Epithelial cell of prostate (primary cell): ENCODE measurements at regions not wholly inside any gene's neighbourhood (a gene's known extent, or its start where the extent isn't known, plus 50 kb on each side); places are given as distances from the start of the nearest gene placed in this dataset.

ENCODE experiments used
- DNase-seq: peaks from one replicate; pipeline ENCODE4 v3.0.0-alpha.2; 2011; ENCODE audit warnings: low read depth, low spot score
- H3K27ac ChIP-seq: fragments of 450-650 bp; 2 replicates; pipeline ENCODE4 v1.5.1; 2017; ENCODE audit warnings: mild to moderate bottlenecking

DNA sequence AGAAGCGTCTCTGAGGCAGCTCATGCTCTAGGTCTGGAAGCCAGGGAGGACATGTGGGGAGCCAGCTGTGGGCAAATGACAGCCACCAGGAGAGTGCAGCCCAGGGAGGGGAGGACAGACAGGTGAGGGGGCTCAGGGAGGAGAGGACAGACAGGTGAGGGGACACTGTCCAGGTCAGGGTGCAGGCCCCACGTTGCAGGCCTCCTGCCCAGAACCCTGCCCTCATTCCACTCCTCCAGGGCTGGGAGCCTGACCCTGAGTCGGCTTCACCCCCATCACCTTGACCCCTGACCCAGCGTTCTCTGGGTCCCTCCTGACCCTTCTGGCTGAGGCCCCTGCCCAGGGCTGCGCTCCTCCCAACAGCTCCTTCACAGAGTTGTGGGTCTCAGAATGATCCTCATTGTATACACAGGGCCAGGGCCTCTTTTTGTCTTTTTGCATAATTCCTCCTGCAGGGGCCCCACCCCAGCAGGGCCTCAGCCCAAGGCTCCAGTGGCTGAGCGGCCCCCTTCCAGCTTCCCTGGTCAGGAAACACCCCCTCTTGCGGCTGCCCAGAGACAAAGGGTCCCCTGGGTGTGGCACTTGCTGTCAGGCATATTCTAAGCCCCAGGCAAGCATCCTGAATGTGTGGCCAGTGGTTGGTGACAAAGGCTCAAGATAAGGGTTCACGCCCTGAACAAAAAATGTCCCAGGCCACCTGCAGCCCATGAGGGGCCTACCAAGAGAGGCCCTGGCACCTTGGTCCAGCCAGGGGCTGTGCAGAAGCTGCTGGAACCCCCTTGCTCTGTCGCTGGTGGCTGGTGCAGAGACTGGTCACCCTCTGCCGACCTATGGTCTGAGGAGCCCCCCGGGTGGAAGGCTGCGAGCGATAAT, 853.0 kb downstream of the BRD1 start:
- no peak for DNase-seq

DNA sequence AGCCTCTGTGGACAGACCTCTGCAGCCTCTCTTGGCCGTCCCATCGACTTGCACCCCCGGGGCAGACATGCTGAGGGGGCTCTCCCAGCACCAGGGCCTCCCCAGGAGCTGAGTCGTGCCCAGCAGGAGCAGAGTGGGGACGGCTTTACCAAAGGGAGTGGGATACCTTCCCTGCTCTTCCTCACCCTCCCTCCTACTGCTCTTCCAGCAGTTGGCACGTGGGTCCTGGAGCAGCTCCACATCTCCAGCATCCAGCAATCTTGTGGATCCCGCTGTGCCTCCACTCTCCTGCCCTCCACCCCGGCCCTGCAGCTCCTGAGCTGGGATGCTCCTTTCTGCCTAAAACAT, 854.0 kb downstream of the BRD1 start:
- H3K27ac ChIP-seq, result no peak overlapping the region
- no peak for DNase-seq

More for the DNA sequence above, 853.0 kb downstream of the BRD1 start:
- H3K27ac ChIP-seq, result no peak overlapping the region

DNA sequence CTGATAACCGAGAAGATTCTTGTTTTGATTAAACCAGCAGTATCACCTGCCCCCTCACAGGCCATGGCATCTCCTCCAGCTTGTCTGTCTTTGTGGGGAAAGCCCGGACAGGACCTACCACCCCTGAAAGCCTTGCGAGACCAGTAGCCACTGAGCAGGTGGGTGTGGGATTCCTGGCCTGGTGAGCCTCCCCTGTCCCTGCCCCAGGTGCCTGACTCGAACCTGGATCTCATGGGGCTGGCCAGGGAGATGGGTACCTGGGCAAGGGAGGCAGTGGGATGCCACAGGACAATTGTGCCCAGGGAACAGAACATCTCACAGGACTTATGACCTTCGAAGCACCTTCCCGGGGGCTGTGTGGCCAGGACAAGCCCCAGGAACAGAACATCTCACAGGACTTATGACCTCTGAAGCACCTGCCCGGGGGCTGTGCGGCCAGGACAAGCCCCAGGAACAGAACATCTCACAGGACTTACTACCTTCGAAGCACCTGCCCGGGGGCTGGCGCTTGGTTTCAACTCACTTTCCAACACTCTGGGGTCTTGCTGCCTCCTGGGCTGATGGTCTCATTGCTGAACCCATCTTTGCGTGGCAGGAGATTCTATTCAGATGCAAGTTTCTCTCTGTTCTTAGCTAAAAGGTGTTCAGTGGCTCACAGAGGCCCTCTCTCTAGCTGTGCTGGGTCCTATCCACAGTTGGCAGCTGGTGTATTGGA, 854.5 kb downstream of the BRD1 start:
- DNase-seq, result no peak
- H3K27ac ChIP-seq, result no peak overlapping the region

DNA sequence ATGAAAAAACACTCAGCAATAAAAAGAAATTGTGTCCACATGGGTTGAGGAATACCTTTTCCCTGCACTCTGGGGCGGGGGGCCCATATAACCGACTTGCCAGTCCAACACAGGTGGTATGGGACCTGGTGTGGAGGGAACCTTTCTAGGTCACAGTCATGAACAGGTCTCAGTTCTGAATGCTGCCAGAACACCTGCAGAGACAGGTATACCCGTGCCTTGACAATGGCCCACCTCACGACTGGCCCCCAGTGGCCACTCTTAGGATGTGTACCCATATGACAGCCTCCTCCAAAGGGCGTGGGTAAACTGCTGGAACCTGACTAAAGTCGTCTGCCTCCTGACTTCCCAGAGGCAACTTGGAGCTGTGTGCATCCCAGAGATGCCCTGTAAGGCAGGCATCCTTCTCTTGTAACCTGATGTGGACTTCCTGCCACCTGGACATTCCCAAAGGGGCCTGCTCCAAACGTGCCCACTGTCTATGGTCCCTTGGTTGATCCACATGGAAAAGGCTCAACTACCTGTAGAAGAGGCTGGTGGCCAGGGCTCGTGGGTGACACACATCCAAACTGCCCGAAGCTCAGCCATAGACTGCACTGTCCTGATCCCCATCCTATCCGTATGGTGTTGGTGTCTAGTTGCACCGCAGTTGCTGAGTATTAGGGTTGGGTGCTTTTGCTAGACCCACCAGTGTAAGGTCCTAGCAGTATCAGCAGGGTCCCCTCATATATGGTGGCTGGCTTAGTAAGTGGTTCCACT, 859.3 kb downstream of the BRD1 start:
- no peak overlapping the region for H3K27ac ChIP-seq
- no peak for DNase-seq

DNA sequence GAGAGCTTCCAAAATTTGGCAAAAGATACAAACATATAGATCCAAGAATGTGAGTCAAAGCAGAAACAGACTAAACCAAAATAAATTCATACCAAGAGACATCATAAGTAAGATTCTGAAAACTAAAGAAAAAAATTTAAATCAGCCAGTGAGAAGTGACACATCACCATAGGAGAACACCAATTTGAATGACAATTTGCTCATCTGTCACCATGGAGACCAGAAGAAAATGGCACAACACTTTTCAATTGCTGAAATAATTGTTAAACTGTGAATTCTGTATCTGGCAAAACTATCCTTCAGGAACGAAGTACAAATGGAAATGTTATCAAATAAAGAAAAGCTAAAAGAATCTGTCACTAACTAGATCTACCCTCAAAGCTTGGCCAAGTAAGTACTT, 864.3 kb downstream of the BRD1 start:
- no peak for DNase-seq
- H3K27ac ChIP-seq, result no peak overlapping the region

DNA sequence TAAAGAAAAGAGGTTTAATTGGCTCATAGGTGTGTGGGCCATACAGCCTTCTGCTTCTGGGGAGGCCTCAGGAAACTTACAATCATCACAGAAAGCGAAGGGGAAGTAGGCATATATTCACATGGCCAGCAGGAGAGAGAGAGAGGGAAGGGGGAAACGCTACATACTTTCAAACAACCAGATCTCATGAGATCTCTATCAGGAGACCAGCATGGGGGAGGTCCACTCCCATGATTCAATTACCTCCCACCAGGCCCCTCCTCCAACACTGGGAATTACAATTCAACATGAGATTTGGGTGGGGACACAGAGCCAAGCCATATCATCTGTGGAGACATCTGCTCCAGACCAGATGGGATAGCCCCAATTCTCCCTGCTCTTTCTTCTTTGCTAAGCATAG, 866.0 kb downstream of the BRD1 start:
- DNase-seq, result no peak
- no peak overlapping the region for H3K27ac ChIP-seq

DNA sequence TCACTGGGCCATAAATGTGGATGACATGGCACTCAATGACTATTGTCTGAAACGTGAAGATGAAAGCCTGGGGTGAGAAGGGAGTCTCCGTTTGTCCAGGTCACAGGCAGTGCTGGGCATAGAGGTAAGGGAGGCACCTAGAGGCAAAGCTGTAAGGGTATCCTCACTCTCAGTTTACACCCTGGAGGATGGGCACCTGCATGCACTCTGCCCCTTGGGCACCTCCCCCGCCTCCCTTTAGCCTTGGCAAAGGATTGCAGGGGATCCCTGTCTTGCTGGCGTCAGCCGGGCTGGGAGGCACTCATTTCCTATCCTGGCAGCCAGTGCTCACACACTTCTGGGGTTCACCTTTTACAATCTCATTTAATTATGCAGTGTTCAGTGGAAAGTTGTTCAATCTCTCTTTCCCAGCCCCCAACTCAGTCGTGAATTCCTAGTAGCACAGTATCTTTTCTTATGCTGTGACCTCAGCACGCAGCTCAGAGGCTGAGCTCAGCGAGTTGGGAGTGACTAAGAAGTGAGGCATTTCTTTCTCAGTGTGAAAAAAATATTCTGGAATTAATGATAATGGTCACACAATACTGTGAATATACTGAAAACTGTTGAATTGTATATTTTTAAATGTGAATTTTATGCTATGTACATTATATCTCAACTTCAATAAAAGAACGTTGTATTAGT, 866.6 kb downstream of the BRD1 start:
- DNase-seq, result no peak
- H3K27ac ChIP-seq, result no peak overlapping the region

DNA sequence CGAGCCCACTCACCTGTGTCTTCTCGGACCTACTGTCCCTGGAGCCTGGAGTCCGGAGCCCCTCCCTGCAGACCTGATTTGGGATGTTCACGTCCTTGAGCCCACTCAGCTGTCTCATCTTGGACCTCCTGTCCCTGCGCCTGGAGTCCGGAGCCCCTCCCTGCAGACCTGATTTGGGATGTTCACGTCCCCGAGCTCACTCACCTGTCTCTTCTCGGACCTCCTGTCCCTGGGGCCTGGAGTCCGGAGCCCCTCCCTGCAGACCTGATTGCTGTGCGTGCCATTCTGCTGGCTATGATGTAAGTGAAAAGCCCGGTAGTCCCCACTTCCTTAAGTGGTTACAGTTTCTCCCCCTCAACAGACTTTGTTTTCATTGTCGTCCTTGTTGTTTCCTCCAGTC, 867.1 kb downstream of the BRD1 start:
- DNase-seq, result no peak
- no peak overlapping the region for H3K27ac ChIP-seq

DNA sequence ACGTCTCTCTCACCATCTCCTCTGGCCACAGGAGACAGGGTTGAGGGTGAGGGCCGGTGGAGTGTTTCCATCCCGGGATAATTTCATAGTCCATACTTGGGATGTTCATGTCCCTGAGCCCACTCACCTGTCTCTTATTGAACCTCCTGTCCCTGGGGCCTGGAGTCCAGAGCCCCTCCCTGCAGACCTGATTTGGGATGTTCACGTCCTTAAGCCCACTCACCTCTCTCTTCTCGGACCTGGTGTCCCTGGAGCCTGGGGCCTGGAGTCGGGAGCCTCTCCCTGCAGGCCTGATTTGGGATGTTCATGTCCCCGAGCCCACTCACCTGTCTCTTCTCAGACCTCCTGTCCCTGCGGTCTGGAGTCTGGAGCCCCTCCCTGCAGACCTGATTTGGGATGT, 868.2 kb downstream of the BRD1 start:
- H3K27ac ChIP-seq, result no peak overlapping the region
- DNase-seq, result no peak

DNA sequence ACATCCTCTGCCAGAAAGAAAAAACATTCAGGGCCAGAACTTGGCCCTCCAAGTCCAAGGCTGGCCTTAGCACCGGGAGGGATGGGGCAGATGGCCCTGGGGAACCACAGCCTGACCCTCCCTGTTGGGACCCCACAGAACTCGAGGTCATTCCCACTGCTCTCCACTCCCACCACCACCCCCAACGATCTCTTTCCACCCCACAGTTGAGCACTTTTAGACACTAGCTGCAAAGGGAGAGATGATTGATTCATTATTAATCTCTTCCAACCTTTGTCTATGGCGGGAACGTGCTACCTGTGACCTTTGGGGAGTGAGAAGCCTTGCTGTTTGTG, 869.7 kb downstream of the BRD1 start:
- no peak for DNase-seq
- no peak overlapping the region for H3K27ac ChIP-seq

DNA sequence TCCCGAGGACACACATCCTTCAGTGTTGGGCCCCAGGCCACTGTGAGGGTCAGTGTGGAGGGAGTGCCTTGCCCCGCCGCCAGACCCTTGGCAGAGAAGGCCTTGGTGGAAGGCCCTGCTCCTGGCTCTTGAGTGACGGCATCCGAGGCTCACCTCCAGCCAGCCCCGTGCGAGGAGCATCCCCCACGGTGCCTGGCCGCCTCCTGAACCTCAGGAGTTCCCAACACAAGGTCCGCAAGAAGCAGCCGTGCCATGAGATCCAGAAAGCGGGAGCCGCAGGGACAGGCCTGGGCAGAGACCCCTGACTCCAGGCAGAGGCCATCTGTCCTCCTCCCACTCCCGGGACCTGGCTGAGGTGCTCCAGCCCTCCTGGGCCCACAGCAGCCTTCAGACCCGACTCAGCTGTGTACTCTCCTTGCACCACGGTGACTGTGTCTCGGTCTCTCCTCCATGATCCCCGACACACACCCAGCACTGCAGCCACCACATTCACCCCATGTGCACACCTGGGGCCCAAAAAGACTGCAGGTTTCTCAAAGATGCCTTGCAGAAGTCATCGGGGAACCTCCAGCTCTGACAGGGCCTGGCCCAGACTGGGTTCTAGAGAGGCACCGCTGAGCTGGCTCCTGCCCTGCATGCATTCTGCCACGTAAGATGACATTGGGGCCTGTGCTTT, 870.2 kb downstream of the BRD1 start:
- H3K27ac ChIP-seq, result no peak overlapping the region
- DNase-seq, result no peak

DNA sequence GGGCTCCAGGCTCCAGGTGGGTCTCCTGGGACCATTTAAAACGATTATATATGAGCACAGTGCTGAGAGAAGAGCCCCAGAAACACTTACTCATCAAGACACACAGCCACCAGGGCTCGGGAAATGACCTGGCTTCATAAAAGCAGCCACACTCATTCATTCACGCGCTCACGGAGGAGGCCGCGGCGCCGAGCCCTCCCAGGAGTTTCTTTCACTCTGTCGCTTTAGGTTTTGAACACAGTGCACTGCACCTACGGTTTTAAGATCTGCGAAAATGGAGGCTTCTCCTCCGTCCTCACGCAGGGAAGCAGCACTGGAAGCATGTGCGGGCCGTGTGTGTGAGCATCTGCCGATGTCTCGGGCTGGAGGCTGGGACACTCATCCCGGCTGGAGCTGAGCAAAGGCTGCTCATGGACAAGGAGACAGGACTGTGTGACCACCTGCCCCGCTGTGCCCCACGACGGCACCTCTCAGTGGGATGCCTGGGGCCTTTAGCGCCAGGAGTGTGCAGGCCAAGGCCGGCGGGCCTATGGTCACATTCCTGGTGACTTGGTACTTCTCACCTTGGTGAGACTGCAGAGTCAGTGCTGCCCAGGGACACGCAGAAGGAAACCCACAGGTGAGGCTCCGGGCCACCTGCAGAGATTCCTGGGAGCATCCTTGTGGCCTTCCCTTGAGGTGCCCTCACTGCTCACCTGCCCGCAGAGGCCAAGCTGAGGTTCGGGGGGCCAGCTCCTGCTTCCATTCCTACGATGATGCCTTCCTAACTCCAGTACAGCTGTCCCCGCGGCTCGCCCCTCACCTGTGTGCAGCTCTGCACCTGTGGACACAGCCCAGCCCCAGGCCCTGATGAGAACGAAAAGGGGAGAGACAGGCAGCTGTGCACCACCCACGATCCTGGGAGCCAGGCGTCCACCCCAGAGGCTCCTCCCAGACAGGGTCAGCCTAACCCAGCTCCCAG, 872.0 kb downstream of the BRD1 start:
- no peak for DNase-seq
- H3K27ac ChIP-seq, result no peak overlapping the region

DNA sequence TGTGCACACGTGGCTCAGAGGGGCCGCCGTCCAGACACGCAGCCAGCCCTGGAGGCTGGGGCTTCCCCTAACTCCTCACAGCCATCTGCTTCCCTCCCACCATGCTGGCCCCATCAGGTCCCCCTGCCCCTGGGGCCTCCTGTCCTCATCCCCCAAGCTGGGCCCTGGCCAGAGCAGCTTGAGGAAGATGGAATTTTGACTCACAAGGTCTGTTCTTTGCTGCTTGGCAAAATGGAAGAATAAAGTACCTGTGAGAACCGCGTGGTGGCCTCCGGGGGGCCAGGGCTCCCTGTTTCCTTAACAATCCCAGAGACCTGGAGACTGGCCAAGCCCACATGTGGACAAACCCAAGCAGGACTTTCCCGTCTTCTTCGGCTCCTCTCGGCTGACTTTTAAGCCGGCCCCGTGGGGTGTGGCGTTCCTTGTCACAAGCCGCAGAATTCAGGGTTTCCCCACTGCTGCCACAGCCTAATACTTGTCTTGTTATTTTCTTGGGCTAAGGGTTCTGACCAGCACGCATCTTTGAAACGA, 872.8 kb downstream of the BRD1 start:
- no peak for DNase-seq
- H3K27ac ChIP-seq, result no peak overlapping the region

DNA sequence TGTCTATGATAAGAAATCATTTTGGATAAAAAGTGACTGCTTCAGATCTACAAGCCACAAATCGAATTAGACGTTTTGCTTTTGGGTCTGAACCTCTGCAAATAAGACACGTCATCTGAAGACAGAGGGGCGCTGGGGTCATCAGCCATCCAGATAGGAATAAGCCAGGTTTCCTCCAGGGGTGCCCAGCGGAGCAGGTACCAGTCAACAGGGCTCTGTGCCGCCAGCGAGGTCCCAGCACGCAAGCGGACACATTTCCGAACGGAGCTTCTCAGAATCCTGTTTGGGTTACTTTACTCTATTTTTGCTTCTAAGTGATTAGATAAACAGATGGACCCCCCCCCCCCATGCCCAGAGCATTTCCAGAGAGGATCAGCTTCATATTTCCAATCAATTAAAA, 873.8 kb downstream of the BRD1 start:
- DNase-seq, result no peak
- no peak overlapping the region for H3K27ac ChIP-seq

DNA sequence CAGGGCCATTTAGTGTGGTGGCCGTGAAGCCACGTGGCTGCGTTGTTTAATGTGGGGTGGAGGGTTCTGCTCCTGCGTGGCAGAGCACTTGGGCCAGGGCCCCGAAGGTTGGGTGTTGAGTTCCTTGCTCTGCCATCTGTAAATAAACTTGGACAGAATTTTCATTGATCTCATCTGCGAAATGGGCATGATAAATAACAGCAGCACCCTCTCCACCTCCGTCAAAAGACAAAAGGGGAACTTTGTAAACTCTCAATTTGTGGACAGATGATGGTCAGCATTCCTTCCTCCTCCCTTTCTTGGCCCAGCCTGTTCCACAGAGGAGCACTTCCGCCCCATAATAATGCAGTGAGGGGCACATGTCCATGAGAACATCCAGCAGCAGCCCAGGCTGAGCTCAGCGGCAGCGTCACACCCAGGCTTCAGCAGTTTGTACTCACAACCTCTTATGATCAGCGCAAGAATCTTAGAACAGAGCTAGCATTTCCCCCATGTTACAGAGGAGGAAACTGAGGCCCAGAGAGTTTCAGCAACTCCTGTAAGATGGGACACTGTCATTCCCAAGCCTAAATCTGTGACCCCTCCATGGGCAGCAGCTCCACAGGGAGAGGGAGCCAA, 874.5 kb downstream of the BRD1 start:
- H3K27ac ChIP-seq, result no peak overlapping the region
- DNase-seq, result no peak

DNA sequence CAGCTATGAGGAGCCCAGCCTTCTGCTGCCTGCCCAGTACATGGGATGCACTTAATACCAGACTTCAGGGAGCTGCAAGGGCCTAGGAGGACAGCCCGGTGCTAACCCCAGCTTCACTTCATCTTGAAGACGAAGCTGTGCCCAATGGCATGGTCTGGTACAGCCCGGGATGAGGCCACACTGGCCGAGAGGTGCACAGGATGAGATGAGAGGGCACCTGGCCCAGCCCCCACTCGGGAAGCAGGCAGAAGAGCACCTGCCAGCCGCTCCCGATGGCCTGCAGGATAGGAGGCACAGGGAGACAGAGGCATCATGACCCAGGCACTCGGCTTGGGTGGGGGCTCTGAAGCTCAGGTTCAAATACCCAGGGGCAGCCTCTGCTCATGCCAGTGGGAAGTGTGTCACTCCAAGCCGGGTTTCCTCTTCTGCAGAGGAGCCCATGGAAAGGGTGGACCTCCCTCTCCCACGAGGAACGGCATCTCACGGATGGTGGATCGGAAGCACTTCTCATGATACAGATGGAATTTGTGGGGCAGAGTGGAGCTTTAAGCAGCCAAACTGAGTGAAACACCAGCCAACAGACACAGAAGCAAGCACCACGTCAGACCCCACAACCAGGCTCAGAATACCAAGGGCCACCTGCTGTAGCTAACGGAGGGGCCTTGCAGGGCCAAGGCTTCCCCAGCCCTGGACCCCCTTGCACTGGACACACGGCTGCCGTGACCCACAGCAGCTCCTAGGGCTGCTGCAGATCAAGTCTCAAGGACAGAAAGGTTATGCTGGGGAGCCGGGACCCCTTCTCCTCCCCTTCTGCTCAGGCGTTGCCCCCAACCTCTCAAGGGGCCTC, 875.2 kb downstream of the BRD1 start:
- no peak overlapping the region for H3K27ac ChIP-seq
- DNase-seq, result no peak

DNA sequence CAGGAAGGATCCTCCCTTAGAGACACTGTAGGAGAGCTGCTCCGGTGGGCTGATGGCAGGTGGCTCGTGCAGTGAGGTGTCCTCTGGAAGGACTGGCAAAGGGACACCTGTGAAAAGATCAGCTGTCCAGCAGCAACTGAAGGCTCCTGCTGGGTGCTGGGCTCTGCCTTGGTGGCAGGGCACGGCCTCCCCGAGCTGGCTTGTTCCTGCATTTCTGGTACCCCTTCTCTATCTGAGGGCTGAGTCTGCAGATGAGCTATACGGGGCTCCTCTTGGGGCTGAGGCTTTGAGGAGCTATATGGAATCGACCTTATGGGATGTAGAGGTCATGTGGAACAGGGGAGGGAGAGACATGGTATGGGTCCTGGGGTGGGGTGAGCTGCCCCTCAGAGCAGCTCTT, 875.8 kb downstream of the BRD1 start:
- no peak for DNase-seq

More for the DNA sequence above, 875.8 kb downstream of the BRD1 start:
- H3K27ac ChIP-seq, result no peak overlapping the region
